Endothelial cell of umbilical vein (primary cell): ENCODE measurements at regions not wholly inside any gene's neighbourhood (a gene's known extent, or its start where the extent isn't known, plus 50 kb on each side); places are given as distances from the start of the nearest gene placed in this dataset.

Experiments used
- BruUV-seq: library from RNA; stranded (reverse); fragments of 400-500 nt; replicated peaks from 2 replicates; lab custom pipeline; 2021; lab: Mats Ljungman, UMichigan
- CTCF ChIA-PET: fragments of 300-600, 350-600 bp; sonication (Branson Sonifier 250); formaldehyde crosslinking; loops from one replicate; lab custom pipeline; 2021; ENCODE audit warnings: antibody characterized with exemption, inconsistent platforms; lab: Charles Lee
- POLR2A ChIA-PET: fragments of 300-600, 350-600 bp; sonication (Branson Sonifier 250); formaldehyde crosslinking; loops from one replicate; lab custom pipeline; 2021; ENCODE audit warnings: antibody characterized with exemption, inconsistent platforms; lab: Charles Lee
- DNase-seq: peaks from one replicate; pipeline ENCODE4 v3.0.0-alpha.2; 2011; ENCODE audit warnings: low read depth, low spot score
- FAIRE-seq: peaks from 2 replicates; lab custom pipeline; 2011; peaks lifted over from hg19 to GRCh38; lab: Jason Lieb, UNC
- H2AFZ ChIP-seq: 2 replicates; pipeline ENCODE4 v1.6.0; 2012; ENCODE audit warnings: low read depth, low read length, control low read depth, inconsistent platforms
- H3K27ac ChIP-seq: 2 replicates; pipeline ENCODE4 v1.5.1; 2011; ENCODE audit warnings: low read depth, mild to moderate bottlenecking, control low read depth, low read length, moderate library complexity; ENCODE audit not compliant: insufficient read depth
- H3K27me3 ChIP-seq, 2 experiments: 2 replicates each; pipeline versions ENCODE4 v1.6.0 to v1.6.1; 2011; ENCODE audit warnings: low read length in 2 of 2, mixed read lengths in 1 of 2; ENCODE audit not compliant: control insufficient read depth in 2 of 2, insufficient read depth in 2 of 2
- H3K36me3 ChIP-seq, 2 experiments: 2 replicates in 1 of 2; 3 replicates in 1 of 2; pipeline ENCODE4 v1.5.1; 2011; ENCODE audit warnings: low read length in 2 of 2, mild to moderate bottlenecking in 1 of 2, moderate library complexity in 1 of 2; ENCODE audit not compliant: control insufficient read depth in 2 of 2, insufficient read depth in 2 of 2; ENCODE audit errors: extremely low read depth in 1 of 2
- H3K4me1 ChIP-seq: 3 replicates; pipeline ENCODE4 v1.5.1; 2011; ENCODE audit warnings: mild to moderate bottlenecking, low read length; ENCODE audit not compliant: control insufficient read depth, insufficient read depth; ENCODE audit errors: extremely low read depth
- H3K4me2 ChIP-seq: 2 replicates; pipeline ENCODE4 v1.6.1; 2011; ENCODE audit warnings: low read length, control low read depth, mixed read lengths; ENCODE audit not compliant: insufficient read depth
- H3K4me3 ChIP-seq, 3 experiments: fragments of 200-600 bp in 1 of 3; sonication (generic), shearing (Covaris generic) in 1 of 3; replicated peaks in 1 of 3; 2 replicates each; pipeline ENCODE4 v1.5.1; 2011 to 2016; ENCODE audit warnings: control low read depth in 3 of 3, low read length in 3 of 3, mild to moderate bottlenecking in 2 of 3, inconsistent platforms in 1 of 3, low read depth in 1 of 3, moderate library complexity in 1 of 3; ENCODE audit not compliant: insufficient read depth in 1 of 3
- H3K79me2 ChIP-seq: 2 replicates; pipeline ENCODE4 v1.6.0; 2012; ENCODE audit warnings: low read length, inconsistent platforms; ENCODE audit not compliant: control insufficient read depth, insufficient read depth
- H3K9ac ChIP-seq: replicated peaks from 2 replicates; pipeline ENCODE3; 2011; ENCODE audit warnings: low read length, control low read depth; ENCODE audit not compliant: insufficient read depth; ENCODE audit errors: extremely low read depth
- H3K9me1 ChIP-seq: replicated peaks from 3 replicates; pipeline ENCODE4 v1.6.0; 2011; ENCODE audit warnings: mild to moderate bottlenecking, low read length; ENCODE audit not compliant: control insufficient read depth, insufficient read depth; ENCODE audit errors: extremely low read depth
- H3K9me3 ChIP-seq: replicated peaks from 2 replicates; pipeline ENCODE4 v1.5.1; 2012; ENCODE audit warnings: low read length, inconsistent platforms; ENCODE audit not compliant: control insufficient read depth, insufficient read depth
- H4K20me1 ChIP-seq: replicated peaks from 2 replicates; pipeline ENCODE3; 2011; ENCODE audit warnings: mild to moderate bottlenecking, low read length; ENCODE audit not compliant: control insufficient read depth, insufficient read depth; ENCODE audit errors: extremely low read depth
- EZH2 ChIP-seq: IDR thresholded peaks from 2 replicates; pipeline ENCODE4 v1.6.1; 2012; ENCODE audit warnings: borderline replicate concordance, low read depth, mild to moderate bottlenecking, moderate library complexity, low read length, inconsistent platforms; ENCODE audit not compliant: severe bottlenecking
- FOS ChIP-seq: IDR thresholded peaks from 2 replicates; pipeline ENCODE4 v1.6.1; 2011; ENCODE audit warnings: mild to moderate bottlenecking, low read length, moderate library complexity, borderline replicate concordance; ENCODE audit not compliant: insufficient read depth
- GATA2 ChIP-seq: IDR thresholded peaks from 2 replicates; pipeline ENCODE4 v1.7.0; 2011; ENCODE audit warnings: low read depth, mild to moderate bottlenecking, moderate library complexity, mixed read lengths, low read length; ENCODE audit not compliant: insufficient read length, insufficient read depth
- JUN ChIP-seq: IDR thresholded peaks from 2 replicates; pipeline ENCODE4 v1.6.1; 2011; ENCODE audit warnings: borderline replicate concordance, low read depth; ENCODE audit not compliant: insufficient read length, insufficient read depth
- MYC ChIP-seq: IDR thresholded peaks from one replicate; pipeline ENCODE4 v1.6.1; 2011; ENCODE audit warnings: mild to moderate bottlenecking, low read depth, low read length
- POLR2A ChIP-seq: IDR thresholded peaks from 2 replicates; pipeline ENCODE4 v1.6.1; 2012; ENCODE audit warnings: low read depth, mild to moderate bottlenecking, control low read depth, low read length
- POLR2AphosphoS5 ChIP-seq: IDR thresholded peaks from 2 replicates; pipeline ENCODE4 v1.6.1; 2012; ENCODE audit warnings: low read depth, mild to moderate bottlenecking, control low read depth, low read length, moderate library complexity; ENCODE audit not compliant: insufficient read depth
- dilution Hi-C: fragments of 300-500 bp; cut with MboI; formaldehyde crosslinking; loops from one replicate; pipeline ENCODE4 v1.15.0; 2019; ENCODE audit warnings: low sequenced_read_pairs; ENCODE audit not compliant: extremely low pct_ligation_motif_present
- intact Hi-C: fragments of 100-400 bp; cut with micrococcal nuclease; formaldehyde crosslinking; loops from one replicate; pipeline ENCODE4 v1.10.0; 2022
- TF ChIP-seq, protein P1 (sequence below), 2 donors: IDR thresholded peaks; 1 replicate in 1 of 2; 2 replicates in 1 of 2; pipeline ENCODE4 v1.5.1; 2011; ENCODE audit warnings: low read length in 2 of 2, mild to moderate bottlenecking in 2 of 2, moderate library complexity in 2 of 2, control low read depth in 1 of 2, inconsistent platforms in 1 of 2, low read depth in 1 of 2; ENCODE audit not compliant: insufficient read depth in 1 of 2; ENCODE audit errors: extremely low read depth in 1 of 2
- TF ChIP-seq, protein P2 (sequence below): IDR thresholded peaks from 2 replicates; pipeline ENCODE4 v1.6.1; 2011; ENCODE audit not compliant: insufficient read depth, insufficient read length

DNA sequence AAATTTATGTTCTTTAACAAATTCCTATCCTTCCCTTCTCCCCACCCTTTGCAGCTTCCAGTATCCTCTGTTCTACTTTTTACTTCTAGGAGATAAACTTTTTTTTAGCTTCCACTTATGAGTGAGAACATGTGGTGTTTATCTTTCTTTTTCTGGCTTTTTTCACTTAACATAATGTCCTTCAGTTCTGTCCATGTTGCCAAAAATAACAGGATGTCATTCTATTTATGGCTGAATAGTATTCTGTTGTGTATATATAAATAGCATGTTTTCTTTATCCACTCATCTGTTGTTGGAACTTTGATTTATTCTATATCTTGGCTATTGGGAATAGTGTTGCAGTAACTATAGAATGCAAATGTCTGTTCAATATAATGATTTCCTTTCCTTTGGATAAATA, 1191.2 kb downstream of the CNTNAP5 start:
- peaks cover 8% of the 10 kb centered on the region for H3K9me3 ChIP-seq
- no peak overlapping the region for H3K4me2 ChIP-seq
- DNase-seq (no peak), FAIRE-seq (no peak)
- H3K4me3 ChIP-seq = no peak overlapping the region
- no peaks in the 10 kb centered on the region for H3K27me3 ChIP-seq
- ChIA-PET CTCF (no interaction called here), POLR2A (no interaction called here)
- no TSS peak for BruUV-seq
- no peak overlapping the region for H2AFZ ChIP-seq
- H3K27ac ChIP-seq = no peak overlapping the region
- dilution Hi-C loops = no loop called here
- no peaks in the 10 kb centered on the region for H3K4me1 ChIP-seq
- no peak overlapping the region for H3K9ac ChIP-seq
- no peaks in the 10 kb centered on the region for H3K9me1 ChIP-seq
- H4K20me1 ChIP-seq = no peaks in the 10 kb centered on the region
- no peak for TF ChIP-seq EZH2
- TF ChIP-seq POLR2AphosphoS5 = no peak
- no peak for TF ChIP-seq JUN
- TF ChIP-seq, protein P1, sequence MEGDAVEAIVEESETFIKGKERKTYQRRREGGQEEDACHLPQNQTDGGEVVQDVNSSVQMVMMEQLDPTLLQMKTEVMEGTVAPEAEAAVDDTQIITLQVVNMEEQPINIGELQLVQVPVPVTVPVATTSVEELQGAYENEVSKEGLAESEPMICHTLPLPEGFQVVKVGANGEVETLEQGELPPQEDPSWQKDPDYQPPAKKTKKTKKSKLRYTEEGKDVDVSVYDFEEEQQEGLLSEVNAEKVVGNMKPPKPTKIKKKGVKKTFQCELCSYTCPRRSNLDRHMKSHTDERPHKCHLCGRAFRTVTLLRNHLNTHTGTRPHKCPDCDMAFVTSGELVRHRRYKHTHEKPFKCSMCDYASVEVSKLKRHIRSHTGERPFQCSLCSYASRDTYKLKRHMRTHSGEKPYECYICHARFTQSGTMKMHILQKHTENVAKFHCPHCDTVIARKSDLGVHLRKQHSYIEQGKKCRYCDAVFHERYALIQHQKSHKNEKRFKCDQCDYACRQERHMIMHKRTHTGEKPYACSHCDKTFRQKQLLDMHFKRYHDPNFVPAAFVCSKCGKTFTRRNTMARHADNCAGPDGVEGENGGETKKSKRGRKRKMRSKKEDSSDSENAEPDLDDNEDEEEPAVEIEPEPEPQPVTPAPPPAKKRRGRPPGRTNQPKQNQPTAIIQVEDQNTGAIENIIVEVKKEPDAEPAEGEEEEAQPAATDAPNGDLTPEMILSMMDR (IDR thresholded peaks at IDR 0.05; ENCODE audit: extremely low read depth in 1 of 2, insufficient read depth in 1 of 2, low read depth in 1 of 2, low read length in 2 of 2) = no peak
- no peak for TF ChIP-seq GATA2
- TF ChIP-seq, protein P2, sequence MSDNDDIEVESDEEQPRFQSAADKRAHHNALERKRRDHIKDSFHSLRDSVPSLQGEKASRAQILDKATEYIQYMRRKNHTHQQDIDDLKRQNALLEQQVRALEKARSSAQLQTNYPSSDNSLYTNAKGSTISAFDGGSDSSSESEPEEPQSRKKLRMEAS = no peak
- TF ChIP-seq POLR2A = no peak
- TF ChIP-seq FOS = no peak
- no peak for TF ChIP-seq MYC
- H3K79me2 ChIP-seq = no peaks in the 10 kb centered on the region
- no peaks in the 10 kb centered on the region for H3K36me3 ChIP-seq
- intact Hi-C loops = no loop called here
